GM12892 (cell line): ENCODE measurements at regions not wholly inside any gene's neighbourhood (a gene's known extent, or its start where the extent isn't known, plus 50 kb on each side); places are given as distances from the start of the nearest gene placed in this dataset.

Experiments used
- POLR2A ChIP-seq: IDR thresholded peaks from 2 replicates; pipeline ENCODE4 v1.6.1; 2011; ENCODE audit warnings: low read depth, low read length, control low read depth
- POLR2AphosphoS5 ChIP-seq: IDR thresholded peaks from 2 replicates; pipeline ENCODE4 v1.6.1; 2011; ENCODE audit warnings: low read depth, low read length, control low read depth

DNA sequence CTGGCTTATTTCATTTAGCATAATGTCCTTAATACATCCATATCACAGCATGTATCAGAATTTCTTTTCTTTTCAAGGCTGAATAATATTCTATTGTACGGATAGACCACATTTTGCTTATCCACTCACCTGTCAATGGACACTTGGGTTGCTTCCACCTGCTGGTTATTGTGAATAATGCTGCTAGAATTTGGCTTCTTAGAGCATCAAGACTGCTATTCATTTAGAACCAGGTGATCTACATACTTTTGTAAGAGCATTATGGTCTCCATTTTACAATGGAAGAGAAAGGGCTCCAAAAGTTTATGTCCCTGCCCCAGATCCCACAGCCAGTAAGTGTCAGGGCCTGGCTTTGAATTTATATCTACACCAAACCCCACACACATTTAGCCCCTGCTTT lies 100.7 kb upstream of the CD82 start:
- TF ChIP-seq POLR2AphosphoS5 = no peak
- no peak for TF ChIP-seq POLR2A
